ENCODE measurements at regions not wholly inside any gene's neighbourhood (a gene's known extent, or its start where the extent isn't known, plus 50 kb on each side); places are given as distances from the start of the nearest gene placed in this dataset.

DNA sequence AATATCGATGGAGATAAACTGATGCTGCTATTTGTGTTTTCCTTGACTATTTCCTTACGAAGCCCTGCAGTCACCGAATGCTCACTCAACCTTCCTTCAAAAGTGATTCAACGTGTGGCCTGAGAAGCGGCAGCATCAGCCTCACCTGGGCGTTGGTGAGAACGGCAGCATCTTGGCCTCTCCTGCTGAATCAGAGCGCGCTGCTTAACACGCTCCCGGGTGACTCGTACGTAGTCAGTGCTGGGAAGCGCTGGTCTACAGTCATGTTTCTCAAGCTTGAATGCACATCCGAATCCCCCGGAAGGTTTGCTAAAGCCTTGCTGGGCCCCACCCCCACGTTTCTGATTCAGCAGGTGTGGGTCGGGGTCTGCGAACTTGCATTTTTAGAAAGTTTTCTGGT, 214.1 kb upstream of the RREB1 start:
- no peak for DNase-seq
- peaks cover 6% of the 10 kb centered on the region for H3K4me1 Mint-ChIP-seq (ENCODE audit: low read depth)
- CTCF ChIA-PET, result no interaction called here
- H3K27me3 Mint-ChIP-seq (ENCODE audit: low read depth), result peaks cover 13% of the 10 kb centered on the region
- H3K4me3 Mint-ChIP-seq, result no peak overlapping the region
- no peaks in the 10 kb centered on the region for H3K36me3 Mint-ChIP-seq (ENCODE audit: low read depth)
- no peaks in the 10 kb centered on the region for H3K9me3 Mint-ChIP-seq (ENCODE audit: insufficient read depth)
- POLR2A ChIA-PET, result no interaction called here
- H3K27ac Mint-ChIP-seq, result no peak overlapping the region
- no peak for ATAC-seq

DNA sequence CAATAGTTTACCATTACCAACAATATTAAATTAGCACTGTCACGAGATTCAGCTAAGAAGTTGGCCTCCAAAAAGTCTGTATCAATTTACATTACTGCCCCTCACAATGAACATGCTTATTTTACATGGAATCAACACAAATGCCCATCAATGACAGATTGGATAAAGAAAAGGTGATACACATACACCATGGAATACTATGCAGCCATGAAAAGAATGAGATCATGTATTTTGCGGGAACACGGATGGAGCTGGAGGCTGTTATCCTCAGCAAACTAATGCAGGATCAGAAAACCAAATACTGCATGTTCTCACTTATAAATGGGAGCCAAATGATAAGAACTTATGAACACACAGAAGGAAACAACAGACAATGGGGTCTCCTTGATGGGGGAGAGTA, 211.8 kb upstream of the RREB1 start:
- H3K4me3 Mint-ChIP-seq, result no peak overlapping the region
- no peak for ATAC-seq
- no peak overlapping the region for H3K27ac Mint-ChIP-seq
- H3K4me1 Mint-ChIP-seq (ENCODE audit: low read depth), result peaks cover 6% of the 10 kb centered on the region
- ChIA-PET POLR2A (no interaction called here), CTCF (no interaction called here)
- no peaks in the 10 kb centered on the region for H3K36me3 Mint-ChIP-seq (ENCODE audit: low read depth)
- H3K9me3 Mint-ChIP-seq (ENCODE audit: insufficient read depth), result no peaks in the 10 kb centered on the region
- H3K27me3 Mint-ChIP-seq (ENCODE audit: low read depth), result peaks cover 13% of the 10 kb centered on the region
- DNase-seq, result no peak

DNA sequence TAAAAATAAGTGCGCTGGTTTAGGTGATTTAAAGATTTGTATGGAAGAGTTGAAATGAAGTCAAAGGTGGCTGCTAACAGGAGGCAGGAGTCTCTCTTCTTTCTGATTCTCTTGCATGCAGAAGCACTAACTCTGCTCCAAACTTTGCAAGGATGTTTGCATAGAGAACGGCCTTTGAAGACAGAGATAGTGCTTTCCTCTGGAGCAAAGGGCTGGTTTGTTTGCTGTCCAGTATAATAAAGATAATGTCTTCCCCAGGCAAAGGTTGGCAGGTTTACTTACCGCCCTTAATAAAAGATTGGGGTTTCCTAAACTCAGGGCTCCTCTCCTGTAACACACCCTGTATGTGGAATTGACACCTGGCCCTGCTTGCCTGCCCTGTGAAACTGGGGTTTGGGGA, 210.6 kb upstream of the RREB1 start:
- CTCF ChIA-PET, result no interaction called here
- no peak overlapping the region for H3K27ac Mint-ChIP-seq
- H3K36me3 Mint-ChIP-seq (ENCODE audit: low read depth), result no peaks in the 10 kb centered on the region
- H3K4me1 Mint-ChIP-seq (ENCODE audit: low read depth), result peaks cover 3% of the 10 kb centered on the region
- H3K9me3 Mint-ChIP-seq (ENCODE audit: insufficient read depth), result no peaks in the 10 kb centered on the region
- H3K27me3 Mint-ChIP-seq (ENCODE audit: low read depth), result peaks cover 13% of the 10 kb centered on the region
- POLR2A ChIA-PET, result no interaction called here
- ATAC-seq, result no peak
- DNase-seq, result no peak
- no peak overlapping the region for H3K4me3 Mint-ChIP-seq

DNA sequence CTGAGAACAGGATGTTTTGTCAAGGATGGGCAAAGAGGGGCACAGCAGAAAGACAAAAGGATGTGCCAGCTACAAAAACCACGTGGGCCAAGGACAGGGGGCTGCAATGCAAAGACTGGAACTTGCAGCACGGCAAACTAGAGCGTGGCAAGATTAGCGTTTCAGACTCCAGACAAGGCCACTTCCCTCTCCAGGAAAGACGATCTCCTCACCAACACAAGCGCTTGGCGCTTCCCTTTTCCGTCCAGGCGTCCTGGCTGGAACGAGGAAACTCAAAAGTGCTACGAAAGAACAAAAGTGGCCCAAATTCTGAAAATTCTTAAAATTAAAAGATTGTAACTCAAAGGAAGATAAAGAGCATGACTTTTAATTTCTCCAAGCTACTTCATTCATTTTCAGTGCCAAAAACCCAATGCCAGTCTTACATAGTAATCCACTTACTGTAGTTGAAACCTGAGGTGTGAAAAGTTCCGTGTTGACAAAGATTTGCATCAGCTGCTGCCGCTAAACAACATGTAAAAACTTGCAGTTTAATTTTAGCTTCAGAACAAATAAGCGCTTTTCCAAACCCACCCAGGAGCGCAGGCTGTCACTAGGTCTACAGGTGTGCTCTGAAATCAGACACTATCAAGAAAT, 207.1 kb upstream of the RREB1 start:
- ATAC-seq (no peak), DNase-seq (no peak)
- H3K27ac Mint-ChIP-seq, result no peak overlapping the region
- H3K27me3 Mint-ChIP-seq (ENCODE audit: low read depth), result peaks cover 23% of the 10 kb centered on the region
- no peak overlapping the region for H3K4me3 Mint-ChIP-seq
- POLR2A ChIA-PET, result no interaction called here
- H3K36me3 Mint-ChIP-seq (ENCODE audit: low read depth), result no peaks in the 10 kb centered on the region
- no peaks in the 10 kb centered on the region for H3K9me3 Mint-ChIP-seq (ENCODE audit: insufficient read depth)
- H3K4me1 Mint-ChIP-seq (ENCODE audit: low read depth), result no peaks in the 10 kb centered on the region
- CTCF ChIA-PET, result no interaction called here

DNA sequence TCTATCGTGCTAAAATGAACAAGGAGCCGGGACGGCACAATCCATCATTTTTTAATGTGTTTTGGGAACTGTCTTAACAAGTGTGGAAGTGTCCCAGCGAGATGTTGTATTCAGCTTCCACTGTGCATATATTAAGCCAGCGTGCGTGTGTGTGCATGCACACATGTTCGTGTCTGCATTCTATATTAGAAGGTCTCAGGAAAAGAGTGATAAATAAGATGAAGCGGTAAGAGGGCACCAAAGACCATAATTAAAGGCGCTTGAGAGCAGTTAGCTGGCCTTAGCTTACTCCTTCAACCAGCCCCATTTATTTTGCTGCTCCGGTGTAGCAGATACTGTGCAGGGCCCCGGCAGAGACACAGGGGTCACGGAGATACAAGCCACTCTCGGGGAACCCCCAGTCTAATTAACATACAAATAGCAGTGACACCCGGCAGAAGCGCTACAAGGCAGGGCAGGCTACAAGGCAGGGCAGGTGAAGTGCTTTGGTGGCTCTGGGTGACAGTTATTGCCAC, 206.5 kb upstream of the RREB1 start:
- Mint-ChIP-seq H3K27ac (no peak overlapping the region), H3K27me3 (ENCODE audit: low read depth) (peaks cover 21% of the 10 kb centered on the region), H3K36me3 (ENCODE audit: low read depth) (no peaks in the 10 kb centered on the region), H3K9me3 (ENCODE audit: insufficient read depth) (no peaks in the 10 kb centered on the region), H3K4me1 (ENCODE audit: low read depth) (no peaks in the 10 kb centered on the region), H3K4me3 (no peak overlapping the region)
- POLR2A ChIA-PET, result no interaction called here
- no peak for DNase-seq
- CTCF ChIA-PET, result no interaction called here
- no peak for ATAC-seq

DNA sequence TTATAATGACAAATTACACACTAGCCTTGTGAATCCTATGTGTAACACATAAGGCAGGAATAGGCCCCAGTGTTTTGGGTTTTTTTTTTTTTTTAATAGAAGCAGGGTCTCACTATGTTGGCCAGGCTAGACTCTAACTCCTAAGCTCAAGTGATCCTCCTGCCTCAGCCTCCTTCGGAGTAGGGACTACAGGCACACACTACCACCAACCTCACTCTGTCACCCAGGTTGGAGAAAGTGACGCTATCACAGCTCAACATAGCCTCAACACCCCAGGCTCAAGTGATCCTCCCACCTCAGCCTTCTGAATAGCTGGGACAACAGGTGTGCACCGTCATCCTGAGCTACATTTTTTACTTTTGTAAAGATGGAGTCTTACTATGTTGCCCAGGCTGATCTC, 205.8 kb upstream of the RREB1 start:
- ChIA-PET POLR2A (no interaction called here), CTCF (no interaction called here)
- no peak for DNase-seq
- no peaks in the 10 kb centered on the region for H3K36me3 Mint-ChIP-seq (ENCODE audit: low read depth)
- H3K4me1 Mint-ChIP-seq (ENCODE audit: low read depth), result no peaks in the 10 kb centered on the region
- H3K27ac Mint-ChIP-seq, result no peak overlapping the region
- H3K4me3 Mint-ChIP-seq, result no peak overlapping the region
- H3K27me3 Mint-ChIP-seq (ENCODE audit: low read depth), result peaks cover 19% of the 10 kb centered on the region
- ATAC-seq, result no peak
- no peaks in the 10 kb centered on the region for H3K9me3 Mint-ChIP-seq (ENCODE audit: insufficient read depth)

DNA sequence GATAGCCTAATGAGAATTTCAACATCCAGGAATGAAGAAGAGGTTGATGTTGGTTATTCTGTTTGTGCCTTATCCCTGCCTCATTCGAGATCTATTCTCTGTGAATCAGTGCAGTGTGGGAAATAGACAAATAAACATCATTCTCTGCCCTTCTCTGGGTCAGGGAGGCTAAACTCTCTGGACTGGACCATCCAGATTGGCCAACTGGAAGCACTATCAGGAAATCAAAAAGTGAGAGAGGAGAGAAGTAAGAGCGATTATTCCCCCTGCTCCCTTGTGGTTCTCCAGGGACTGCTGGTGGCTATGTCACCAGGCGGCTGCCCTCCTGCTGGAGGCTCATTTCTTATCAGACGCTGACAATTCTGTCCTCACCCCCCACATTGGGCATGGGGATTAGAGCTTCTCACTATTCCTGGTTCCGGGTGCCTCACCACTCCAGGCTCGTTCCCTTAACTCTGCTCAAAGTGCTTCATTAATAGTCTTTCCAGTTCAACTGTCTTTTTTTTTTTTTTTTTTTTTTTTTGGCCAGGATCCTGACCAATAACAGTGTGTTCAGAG, 201.7 kb upstream of the RREB1 start:
- Mint-ChIP-seq H3K4me1 (ENCODE audit: low read depth) (no peaks in the 10 kb centered on the region), H3K27me3 (ENCODE audit: low read depth) (peaks cover 15% of the 10 kb centered on the region), H3K36me3 (ENCODE audit: low read depth) (no peaks in the 10 kb centered on the region), H3K27ac (no peak overlapping the region), H3K4me3 (no peak overlapping the region), H3K9me3 (ENCODE audit: insufficient read depth) (no peaks in the 10 kb centered on the region)
- POLR2A ChIA-PET, result no interaction called here
- no peak for ATAC-seq
- DNase-seq, result no peak
- CTCF ChIA-PET, result interaction anchor here (1.1 kb wide), 1 partner anchor 9 kb away, joined by 3 read pairs; no protein-coding TSS in a partner anchor

DNA sequence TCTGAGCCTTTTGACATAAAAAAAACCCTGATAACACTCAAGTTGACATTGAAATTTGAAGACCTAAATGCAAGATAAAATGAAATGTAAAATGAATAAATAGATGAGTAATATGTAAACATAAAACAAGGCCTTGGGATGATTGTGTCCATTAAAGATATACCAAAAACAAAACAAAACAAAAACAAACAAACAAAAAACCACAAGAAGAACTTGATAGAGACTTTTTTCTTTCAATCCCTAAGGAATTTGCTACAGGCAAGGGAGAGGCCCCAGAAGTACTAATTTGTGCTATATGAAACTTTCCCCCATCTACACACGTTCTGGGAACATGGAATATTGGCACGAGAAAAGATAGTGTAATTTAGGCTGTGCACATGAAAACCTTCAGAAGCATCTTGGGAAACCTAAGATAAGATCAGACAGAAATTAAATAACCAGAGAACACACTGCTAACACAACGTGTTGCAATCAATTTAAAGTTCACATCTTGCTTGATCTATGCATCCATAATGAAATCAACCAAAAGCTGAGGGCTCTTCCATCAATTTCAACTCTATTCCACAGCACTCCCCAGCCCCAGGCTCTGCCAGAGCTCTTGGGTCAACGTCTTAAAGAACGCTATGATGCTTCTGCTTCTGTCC, 201.1 kb upstream of the RREB1 start:
- Mint-ChIP-seq H3K27me3 (ENCODE audit: low read depth) (peaks cover 15% of the 10 kb centered on the region), H3K36me3 (ENCODE audit: low read depth) (no peaks in the 10 kb centered on the region), H3K4me3 (no peak overlapping the region), H3K4me1 (ENCODE audit: low read depth) (no peaks in the 10 kb centered on the region), H3K9me3 (ENCODE audit: insufficient read depth) (no peaks in the 10 kb centered on the region), H3K27ac (no peak overlapping the region)
- DNase-seq (no peak), ATAC-seq (no peak)
- CTCF ChIA-PET, result interaction anchor here (1.1 kb wide), 1 partner anchor 8 kb away, joined by 3 read pairs; no protein-coding TSS in a partner anchor
- POLR2A ChIA-PET, result no interaction called here

DNA sequence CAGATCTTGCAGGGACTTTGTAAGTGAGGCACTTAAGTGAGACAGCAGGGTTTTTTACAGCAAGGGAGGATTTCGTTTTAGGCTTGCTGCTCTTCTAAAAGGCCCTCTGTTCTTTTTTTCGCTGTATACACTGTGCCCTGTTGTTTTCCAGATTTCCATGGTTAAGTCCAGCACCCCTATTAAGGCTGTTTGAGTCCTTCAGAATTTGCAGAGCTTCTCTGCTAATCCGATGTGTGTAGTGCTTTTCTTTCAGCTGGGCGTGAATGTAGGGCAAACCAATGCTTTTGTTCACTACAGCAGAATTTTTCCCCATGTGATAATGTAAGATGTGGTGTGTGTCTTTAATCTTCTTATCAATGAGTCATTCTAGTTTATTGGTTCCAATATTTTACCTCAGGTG, 200.5 kb upstream of the RREB1 start:
- Mint-ChIP-seq H3K4me1 (ENCODE audit: low read depth) (no peaks in the 10 kb centered on the region), H3K27me3 (ENCODE audit: low read depth) (peaks cover 14% of the 10 kb centered on the region), H3K36me3 (ENCODE audit: low read depth) (no peaks in the 10 kb centered on the region), H3K9me3 (ENCODE audit: insufficient read depth) (no peaks in the 10 kb centered on the region), H3K27ac (no peak overlapping the region), H3K4me3 (no peak overlapping the region)
- DNase-seq (no peak), ATAC-seq (no peak)
- ChIA-PET POLR2A (no interaction called here), CTCF (no interaction called here)

DNA sequence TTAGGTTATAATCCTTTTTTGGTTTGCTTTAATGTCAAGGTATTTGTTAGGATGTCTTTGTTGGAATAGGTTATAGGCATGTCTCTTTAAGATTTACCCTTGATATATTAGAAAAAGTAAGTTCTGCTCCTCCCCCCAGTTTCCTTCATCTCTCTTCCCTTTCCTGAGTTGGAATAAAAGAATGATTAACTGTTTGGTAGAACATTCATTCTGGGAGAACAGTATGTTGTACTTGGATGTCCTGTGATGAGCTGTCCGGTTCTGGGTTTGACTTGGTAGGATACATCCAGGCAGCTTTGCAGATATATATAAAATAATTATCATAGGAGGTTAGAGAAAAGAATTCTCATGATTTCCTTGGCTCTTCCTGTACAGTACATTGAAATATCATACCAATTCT, 199.6 kb upstream of the RREB1 start:
- ATAC-seq, result no peak
- Mint-ChIP-seq H3K27me3 (ENCODE audit: low read depth) (peaks cover 11% of the 10 kb centered on the region), H3K4me1 (ENCODE audit: low read depth) (no peaks in the 10 kb centered on the region), H3K36me3 (ENCODE audit: low read depth) (no peaks in the 10 kb centered on the region), H3K4me3 (no peak overlapping the region), H3K9me3 (ENCODE audit: insufficient read depth) (no peaks in the 10 kb centered on the region), H3K27ac (no peak overlapping the region)
- CTCF ChIA-PET, result interaction anchor here (0.7 kb wide), 1 partner anchor 212 kb away, joined by 3 read pairs; no protein-coding TSS in a partner anchor
- no peak for DNase-seq
- POLR2A ChIA-PET, result interaction anchor here (0.6 kb wide), 1 partner anchor 785 kb away, joined by 3 read pairs; no protein-coding TSS in a partner anchor

DNA sequence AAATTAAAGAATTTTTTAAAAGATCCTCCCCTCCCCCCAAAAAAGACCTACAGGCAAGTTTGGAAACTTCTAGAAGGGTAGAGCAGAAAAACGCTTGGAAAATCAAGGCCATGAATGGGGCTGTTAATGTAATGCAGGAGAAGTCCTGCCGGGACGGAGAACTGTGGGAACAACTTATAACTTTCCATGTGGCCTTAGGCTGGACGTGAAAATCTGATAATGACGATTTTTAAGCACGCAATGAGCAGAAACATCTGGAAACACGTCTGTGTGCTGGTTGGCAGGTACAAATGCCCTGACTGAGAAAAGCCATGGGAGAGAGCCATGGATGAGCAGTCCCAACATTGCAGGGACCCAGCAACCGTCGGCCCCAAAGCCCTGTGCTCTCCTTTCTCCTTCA, 198.7 kb upstream of the RREB1 start:
- POLR2A ChIA-PET, result no interaction called here
- CTCF ChIA-PET, result no interaction called here
- DNase-seq, result no peak
- Mint-ChIP-seq H3K9me3 (ENCODE audit: insufficient read depth) (no peaks in the 10 kb centered on the region), H3K27me3 (ENCODE audit: low read depth) (peaks cover 13% of the 10 kb centered on the region), H3K36me3 (ENCODE audit: low read depth) (no peaks in the 10 kb centered on the region), H3K27ac (no peak overlapping the region), H3K4me3 (no peak overlapping the region), H3K4me1 (ENCODE audit: low read depth) (no peaks in the 10 kb centered on the region)
- no peak for ATAC-seq

DNA sequence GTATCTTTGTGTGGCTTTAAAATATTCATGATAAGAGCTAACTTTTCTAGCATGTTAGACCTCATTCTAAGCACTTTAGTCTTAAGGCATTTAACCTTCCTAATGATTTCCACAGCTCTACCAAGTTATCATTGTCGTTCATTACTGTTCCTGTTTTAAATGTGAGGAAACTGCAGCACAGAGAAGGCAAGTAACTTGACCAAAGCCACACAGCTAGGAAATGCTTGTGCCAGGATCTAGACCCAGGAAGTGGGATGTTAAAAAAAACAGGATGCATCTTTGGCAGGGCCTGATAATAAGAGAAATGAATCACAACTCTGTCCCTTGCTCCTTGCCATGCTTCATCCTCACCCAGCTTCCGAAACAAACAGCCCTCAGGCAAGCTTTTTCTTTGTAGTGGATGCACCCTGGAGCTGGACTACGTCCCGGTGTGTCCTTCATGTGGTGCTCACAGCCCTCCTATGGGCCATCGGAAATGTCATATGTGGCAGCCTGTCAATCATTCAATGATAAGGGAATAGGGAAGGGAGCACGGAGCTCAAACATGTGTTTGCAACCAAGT, 196.9 kb upstream of the RREB1 start:
- CTCF ChIA-PET, result interaction anchor here (2.2 kb wide), 1 partner anchor 234 kb away, joined by 5 read pairs; no protein-coding TSS in a partner anchor
- POLR2A ChIA-PET, result interaction anchor here (0.5 kb wide), 1 partner anchor 159 kb away, joined by 3 read pairs; no protein-coding TSS in a partner anchor

More for the DNA sequence above, 196.9 kb upstream of the RREB1 start:
- Mint-ChIP-seq H3K9me3 (ENCODE audit: insufficient read depth) (no peaks in the 10 kb centered on the region), H3K27me3 (ENCODE audit: low read depth) (peaks cover 11% of the 10 kb centered on the region), H3K4me1 (ENCODE audit: low read depth) (peaks cover 4% of the 10 kb centered on the region), H3K27ac (no peak overlapping the region), H3K4me3 (no peak overlapping the region), H3K36me3 (ENCODE audit: low read depth) (no peaks in the 10 kb centered on the region)
- ATAC-seq (no peak), DNase-seq (no peak)

Measured in activated CD8-positive, alpha-beta T cell treated with anti-CD3 and anti-CD28 coated beads, Interleukin-2, amount 10 ng/mL, durations not matched to agents 7 days and 5 days (primary cell).